Panc1 (cell line): ENCODE measurements at regions not wholly inside any gene's neighbourhood (a gene's known extent, or its start where the extent isn't known, plus 50 kb on each side); places are given as distances from the start of the nearest gene placed in this dataset.

Experiments used
- ATAC-seq: fragments of 200-7000 bp; cut with Tn5 transposase; 2 replicates; pipeline ENCODE4 v1.9.1; 2020; ENCODE audit warnings: mild to moderate bottlenecking, moderate library complexity
- BruUV-seq: library from RNA; stranded (reverse); fragments of 400-500 nt; replicated peaks from 2 replicates; lab custom pipeline; 2021; lab: Mats Ljungman, UMichigan
- CTCF ChIA-PET: fragments of 300-600 bp; sonication (Branson Sonifier 250); formaldehyde crosslinking; loops from one replicate; lab custom pipeline; 2022; ENCODE audit warnings: antibody characterized with exemption; lab: Charles Lee
- POLR2A ChIA-PET: fragments of 300-600 bp; sonication (Branson Sonifier 250); formaldehyde crosslinking; loops from one replicate; lab custom pipeline; 2022; ENCODE audit warnings: antibody characterized with exemption; lab: Charles Lee
- DNase-seq: peaks from one replicate; pipeline ENCODE4 v3.0.0-alpha.2; 2010; ENCODE audit warnings: low read depth, low spot score
- H3K27ac ChIP-seq: 2 replicates; pipeline ENCODE4 v1.5.1; 2011; ENCODE audit warnings: mild to moderate bottlenecking, low read length, inconsistent platforms
- H3K27me3 ChIP-seq: fragments of 200-500 bp; sonication (Bioruptor generic); 2 replicates; pipeline ENCODE4 v1.6.0; 2014; ENCODE audit warnings: low read length, inconsistent platforms; ENCODE audit not compliant: control insufficient read depth, insufficient read depth
- H3K36me3 ChIP-seq: fragments of 200-500 bp; sonication (Bioruptor generic); 2 replicates; pipeline ENCODE4 v1.5.1; 2014; ENCODE audit warnings: inconsistent platforms, mild to moderate bottlenecking, low read length, moderate library complexity; ENCODE audit not compliant: control insufficient read depth, insufficient read depth
- H3K4me1 ChIP-seq: 2 replicates; pipeline ENCODE4 v1.5.1; 2011; ENCODE audit warnings: inconsistent platforms, mild to moderate bottlenecking, low read length, moderate library complexity; ENCODE audit not compliant: control insufficient read depth, insufficient read depth
- H3K4me3 ChIP-seq, 2 experiments: 2 replicates each; pipeline ENCODE4 v1.5.1; 2011 to 2012; ENCODE audit warnings: low read depth in 2 of 2, low read length in 2 of 2, mild to moderate bottlenecking in 2 of 2, inconsistent platforms in 1 of 2, moderate library complexity in 1 of 2
- H3K9me3 ChIP-seq: fragments of 200-500 bp; sonication (Bioruptor generic); 2 replicates; pipeline ENCODE4 v1.5.1; 2014; ENCODE audit warnings: low read depth, mild to moderate bottlenecking, inconsistent platforms, low read length, moderate library complexity; ENCODE audit not compliant: control insufficient read depth, insufficient read depth
- CTCF ChIP-seq: fragments of 450-650 bp; IDR thresholded peaks from 2 replicates; pipeline ENCODE4 v1.5.1; 2017; ENCODE audit warnings: mild to moderate bottlenecking
- POLR2AphosphoS5 ChIP-seq: IDR thresholded peaks from 2 replicates; pipeline ENCODE4 v1.6.1; 2012; ENCODE audit warnings: mild to moderate bottlenecking, low read depth, low read length, moderate library complexity
- REST ChIP-seq, 2 experiments: IDR thresholded peaks; 2 replicates each; pipeline ENCODE4 v1.6.1; 2011 to 2012; ENCODE audit warnings: low read depth in 2 of 2, control low read depth in 1 of 2, low read length in 1 of 2, mild to moderate bottlenecking in 1 of 2, moderate library complexity in 1 of 2; ENCODE audit not compliant: insufficient read depth in 1 of 2
- SIN3A ChIP-seq: IDR thresholded peaks from 2 replicates; pipeline ENCODE4 v1.6.1; 2012; ENCODE audit warnings: low read depth, mild to moderate bottlenecking, low read length, moderate library complexity, borderline replicate concordance; ENCODE audit not compliant: insufficient read depth
- TCF7L2 ChIP-seq: IDR thresholded peaks from 2 replicates; pipeline ENCODE4 v1.6.1; 2011; ENCODE audit warnings: mild to moderate bottlenecking, low read depth, low read length, inconsistent platforms
- in situ Hi-C: cut with HindIII; loops from 2 replicates; pipeline ENCODE4 v1.10.0; 2016; ENCODE audit warnings: low sequenced_read_pairs, low pct_unique_long_range_greater_than_20kb
- intact Hi-C: fragments of 100-400 bp; cut with micrococcal nuclease; formaldehyde crosslinking; loops from one replicate; pipeline ENCODE4 v1.10.0; 2022; ENCODE audit not compliant: unreplicated experiment

GRCh38 chr14:98512501-98513251 is 759.3 kb downstream of the BCL11B start:
- no peak for ATAC-seq
- POLR2A ChIA-PET: no interaction called here

GRCh38 chr14:98513558-98513957 is 758.4 kb downstream of the BCL11B start:
- ChIA-PET CTCF (no interaction called here), POLR2A (no interaction called here)
- DNase-seq (no peak), ATAC-seq (no peak)
- no peaks in the 10 kb centered on the region for H3K27me3 ChIP-seq
- H3K4me3 ChIP-seq: no peak overlapping the region
- BruUV-seq: no TSS peak
- no peaks in the 10 kb centered on the region for H3K36me3 ChIP-seq
- no peak overlapping the region for H3K27ac ChIP-seq
- no peak for TF ChIP-seq POLR2AphosphoS5
- TF ChIP-seq REST (IDR thresholded peaks at IDR 0.05; ENCODE audit: insufficient read depth in 1 of 2, low read depth in 2 of 2, low read length in 1 of 2): no peak
- TF ChIP-seq TCF7L2: no peak
- TF ChIP-seq CTCF: no peak
- TF ChIP-seq SIN3A: no peak
- in situ Hi-C loops: no loop called here
- H3K4me1 ChIP-seq: no peaks in the 10 kb centered on the region
- intact Hi-C loops: no loop called here
- no peaks in the 10 kb centered on the region for H3K9me3 ChIP-seq

More at GRCh38 chr14:98512501-98513251, 759.3 kb downstream of the BCL11B start:
- no peaks in the 10 kb centered on the region for H3K36me3 ChIP-seq
- TF ChIP-seq CTCF: no peak
- TF ChIP-seq TCF7L2: no peak
- TF ChIP-seq REST (IDR thresholded peaks at IDR 0.05; ENCODE audit: insufficient read depth in 1 of 2, low read depth in 2 of 2, low read length in 1 of 2): no peak
- TF ChIP-seq POLR2AphosphoS5: no peak
- no peak for TF ChIP-seq SIN3A
- CTCF ChIA-PET: no interaction called here
- H3K27me3 ChIP-seq: no peaks in the 10 kb centered on the region
- H3K9me3 ChIP-seq: no peaks in the 10 kb centered on the region
- DNase-seq: no peak
- BruUV-seq: no TSS peak
- no peaks in the 10 kb centered on the region for H3K4me1 ChIP-seq
- no peak overlapping the region for H3K27ac ChIP-seq
- H3K4me3 ChIP-seq: no peak overlapping the region
- intact Hi-C loops: no loop called here
- in situ Hi-C loops: no loop called here
